ENCODE measurements at regions not wholly inside any gene's neighbourhood (a gene's known extent, or its start where the extent isn't known, plus 50 kb on each side); places are given as distances from the start of the nearest gene placed in this dataset.

- H3K27me3 ChIP-seq (ENCODE audit: insufficient read depth, insufficient read length), result no peaks in the 10 kb centered on the region
- TF ChIP-seq SUZ12 (IDR thresholded peaks at IDR 0.05; ENCODE audit: extremely low read depth, insufficient read depth, insufficient read length) (no peak), YY1 (IDR thresholded peaks at IDR 0.05; ENCODE audit: insufficient read depth, insufficient read length) (no peak), ZNF274 (IDR thresholded peaks at IDR 0.05; ENCODE audit: low read depth, low read length) (no peak)
- DNase-seq (ENCODE audit: low read depth, low spot score), result no peak
- H3K36me3 ChIP-seq (ENCODE audit: insufficient read depth, insufficient read length, low read length), result no peaks in the 10 kb centered on the region
- H3K9ac ChIP-seq (ENCODE audit: insufficient read length, low read depth), result no peak overlapping the region
- no peaks in the 10 kb centered on the region for H3K4me1 ChIP-seq (ENCODE audit: insufficient read depth, insufficient read length)
- no peaks in the 10 kb centered on the region for H3K9me3 ChIP-seq (ENCODE audit: insufficient read depth, low read length)
- no peak overlapping the region for H3K4me3 ChIP-seq (ENCODE audit: insufficient read length, low read depth)
Observed at GRCh38 chr13:69194130-69194529, 913.5 kb upstream of the ATXN8OS start.

DNA sequence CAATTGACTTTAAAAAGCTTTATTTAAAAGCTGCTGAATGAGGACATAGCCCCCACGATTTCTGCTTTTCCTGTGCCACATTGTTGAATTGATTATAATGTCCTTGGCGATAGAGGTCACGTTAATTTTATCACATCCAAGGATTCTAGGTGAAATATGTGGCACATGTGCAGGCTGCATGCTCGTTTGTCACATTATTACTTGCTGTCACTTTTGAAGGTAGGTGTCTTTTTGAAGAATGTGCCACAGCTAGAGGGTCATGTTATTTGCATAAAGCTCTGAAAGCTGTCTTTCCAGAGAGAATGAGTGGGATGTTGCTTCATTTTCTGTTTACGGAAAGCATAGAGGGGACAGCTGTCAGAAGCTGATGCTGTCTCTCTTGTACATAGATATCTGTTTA, 927.6 kb upstream of the ATXN8OS start:
- Histone ChIP-seq H3K9ac (ENCODE audit: insufficient read length, low read depth) (no peak overlapping the region), H3K27me3 (ENCODE audit: insufficient read depth, insufficient read length) (no peaks in the 10 kb centered on the region), H3K36me3 (ENCODE audit: insufficient read depth, insufficient read length, low read length) (no peaks in the 10 kb centered on the region), H3K9me3 (ENCODE audit: insufficient read depth, low read length) (no peaks in the 10 kb centered on the region), H3K4me3 (ENCODE audit: insufficient read length, low read depth) (no peak overlapping the region), H3K4me1 (ENCODE audit: insufficient read depth, insufficient read length) (no peaks in the 10 kb centered on the region)
- no peak for DNase-seq (ENCODE audit: low read depth, low spot score)
- TF ChIP-seq ZNF274 (IDR thresholded peaks at IDR 0.05; ENCODE audit: low read depth, low read length) (no peak), SUZ12 (IDR thresholded peaks at IDR 0.05; ENCODE audit: extremely low read depth, insufficient read depth, insufficient read length) (no peak), YY1 (IDR thresholded peaks at IDR 0.05; ENCODE audit: insufficient read depth, insufficient read length) (no peak)

- Histone ChIP-seq H3K9ac (ENCODE audit: insufficient read length, low read depth) (no peak overlapping the region), H3K4me1 (ENCODE audit: insufficient read depth, insufficient read length) (no peaks in the 10 kb centered on the region)
Observed at GRCh38 chr13:69178000-69178399, 929.6 kb upstream of the ATXN8OS start.

DNA sequence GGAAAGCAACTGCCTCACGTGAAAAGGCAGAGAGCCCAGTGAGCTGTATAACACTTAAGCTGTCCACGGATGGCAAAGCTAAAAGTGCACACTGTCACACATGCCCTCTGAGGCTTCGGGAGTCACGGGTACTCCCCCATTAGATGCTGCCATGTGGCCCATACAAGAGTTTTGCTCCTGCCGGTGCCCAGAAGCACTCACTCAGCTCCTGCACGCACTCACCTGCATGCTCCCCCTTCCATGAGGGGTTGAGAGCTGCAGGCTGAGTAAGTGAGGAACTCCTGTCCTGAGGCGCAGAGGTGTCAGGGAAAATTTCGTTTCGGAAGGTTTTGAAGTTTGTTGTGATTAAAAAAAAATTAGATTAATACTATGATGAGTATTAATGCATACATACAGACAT, 939.2 kb upstream of the ATXN8OS start:
- Histone ChIP-seq H3K36me3 (ENCODE audit: insufficient read depth, insufficient read length, low read length) (no peaks in the 10 kb centered on the region), H3K4me1 (ENCODE audit: insufficient read depth, insufficient read length) (no peaks in the 10 kb centered on the region), H3K9me3 (ENCODE audit: insufficient read depth, low read length) (no peaks in the 10 kb centered on the region), H3K9ac (ENCODE audit: insufficient read length, low read depth) (no peak overlapping the region), H3K27me3 (ENCODE audit: insufficient read depth, insufficient read length) (no peaks in the 10 kb centered on the region), H3K4me3 (ENCODE audit: insufficient read length, low read depth) (no peak overlapping the region)
- no peak for DNase-seq (ENCODE audit: low read depth, low spot score)
- TF ChIP-seq SUZ12 (IDR thresholded peaks at IDR 0.05; ENCODE audit: extremely low read depth, insufficient read depth, insufficient read length) (no peak), YY1 (IDR thresholded peaks at IDR 0.05; ENCODE audit: insufficient read depth, insufficient read length) (no peak), ZNF274 (IDR thresholded peaks at IDR 0.05; ENCODE audit: low read depth, low read length) (no peak)

More at GRCh38 chr13:69178000-69178399, 929.6 kb upstream of the ATXN8OS start:
- Histone ChIP-seq H3K9me3 (ENCODE audit: insufficient read depth, low read length) (no peaks in the 10 kb centered on the region), H3K27me3 (ENCODE audit: insufficient read depth, insufficient read length) (no peaks in the 10 kb centered on the region), H3K36me3 (ENCODE audit: insufficient read depth, insufficient read length, low read length) (no peaks in the 10 kb centered on the region), H3K4me3 (ENCODE audit: insufficient read length, low read depth) (no peak overlapping the region)
- DNase-seq (ENCODE audit: low read depth, low spot score), result no peak
- no peak for TF ChIP-seq YY1 (IDR thresholded peaks at IDR 0.05; ENCODE audit: insufficient read depth, insufficient read length)
- TF ChIP-seq SUZ12 (IDR thresholded peaks at IDR 0.05; ENCODE audit: extremely low read depth, insufficient read depth, insufficient read length), result no peak
- no peak for TF ChIP-seq ZNF274 (IDR thresholded peaks at IDR 0.05; ENCODE audit: low read depth, low read length)

- H3K4me3 ChIP-seq (ENCODE audit: insufficient read length, low read depth), result no peak overlapping the region
- H3K36me3 ChIP-seq (ENCODE audit: insufficient read depth, insufficient read length, low read length), result no peaks in the 10 kb centered on the region
- DNase-seq (ENCODE audit: low read depth, low spot score), result no peak
- no peaks in the 10 kb centered on the region for H3K9me3 ChIP-seq (ENCODE audit: insufficient read depth, low read length)
- H3K4me1 ChIP-seq (ENCODE audit: insufficient read depth, insufficient read length), result no peaks in the 10 kb centered on the region
- TF ChIP-seq ZNF274 (IDR thresholded peaks at IDR 0.05; ENCODE audit: low read depth, low read length) (no peak), YY1 (IDR thresholded peaks at IDR 0.05; ENCODE audit: insufficient read depth, insufficient read length) (no peak), SUZ12 (IDR thresholded peaks at IDR 0.05; ENCODE audit: extremely low read depth, insufficient read depth, insufficient read length) (no peak)
- H3K27me3 ChIP-seq (ENCODE audit: insufficient read depth, insufficient read length), result no peaks in the 10 kb centered on the region
- no peak overlapping the region for H3K9ac ChIP-seq (ENCODE audit: insufficient read length, low read depth)
Observed at GRCh38 chr13:69155136-69155535, 952.5 kb upstream of the ATXN8OS start.

GRCh38 chr13:69142101-69142500, 965.5 kb upstream of the ATXN8OS start:
- Histone ChIP-seq H3K9ac (ENCODE audit: insufficient read length, low read depth) (no peak overlapping the region), H3K27me3 (ENCODE audit: insufficient read depth, insufficient read length) (no peaks in the 10 kb centered on the region), H3K4me3 (ENCODE audit: insufficient read length, low read depth) (no peak overlapping the region), H3K4me1 (ENCODE audit: insufficient read depth, insufficient read length) (no peaks in the 10 kb centered on the region), H3K9me3 (ENCODE audit: insufficient read depth, low read length) (no peaks in the 10 kb centered on the region), H3K36me3 (ENCODE audit: insufficient read depth, insufficient read length, low read length) (no peaks in the 10 kb centered on the region)
- no peak for DNase-seq (ENCODE audit: low read depth, low spot score)
- TF ChIP-seq SUZ12 (IDR thresholded peaks at IDR 0.05; ENCODE audit: extremely low read depth, insufficient read depth, insufficient read length), result no peak
- TF ChIP-seq ZNF274 (IDR thresholded peaks at IDR 0.05; ENCODE audit: low read depth, low read length), result no peak
- no peak for TF ChIP-seq YY1 (IDR thresholded peaks at IDR 0.05; ENCODE audit: insufficient read depth, insufficient read length)

DNA sequence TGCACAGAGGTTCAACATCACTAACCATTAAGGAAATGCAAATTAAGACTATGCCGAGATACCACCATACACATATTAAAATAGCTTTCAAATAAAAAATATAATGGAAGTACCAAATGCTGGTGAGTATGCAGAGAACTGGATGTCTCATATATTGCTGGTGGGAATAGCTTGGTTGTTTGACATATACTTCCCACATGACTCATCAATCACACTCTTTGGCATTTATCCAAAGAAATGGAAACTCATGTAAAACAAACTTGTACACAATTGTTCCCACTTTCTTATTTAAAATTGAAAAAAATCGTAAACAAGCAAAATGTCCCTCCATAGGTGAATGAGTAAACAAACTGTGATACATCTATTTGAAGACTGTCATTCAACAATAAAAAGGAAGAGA, 982.6 kb upstream of the ATXN8OS start:
- TF ChIP-seq SUZ12 (IDR thresholded peaks at IDR 0.05; ENCODE audit: extremely low read depth, insufficient read depth, insufficient read length), result no peak
- TF ChIP-seq YY1 (IDR thresholded peaks at IDR 0.05; ENCODE audit: insufficient read depth, insufficient read length), result no peak
- no peak for TF ChIP-seq ZNF274 (IDR thresholded peaks at IDR 0.05; ENCODE audit: low read depth, low read length)
- Histone ChIP-seq H3K4me1 (ENCODE audit: insufficient read depth, insufficient read length) (no peaks in the 10 kb centered on the region), H3K9me3 (ENCODE audit: insufficient read depth, low read length) (no peaks in the 10 kb centered on the region), H3K9ac (ENCODE audit: insufficient read length, low read depth) (no peak overlapping the region), H3K36me3 (ENCODE audit: insufficient read depth, insufficient read length, low read length) (no peaks in the 10 kb centered on the region), H3K4me3 (ENCODE audit: insufficient read length, low read depth) (no peak overlapping the region), H3K27me3 (ENCODE audit: insufficient read depth, insufficient read length) (no peaks in the 10 kb centered on the region)
- no peak for DNase-seq (ENCODE audit: low read depth, low spot score)
